ENCODE measurements at regions not wholly inside any gene's neighbourhood (a gene's known extent, or its start where the extent isn't known, plus 50 kb on each side); places are given as distances from the start of the nearest gene placed in this dataset.

DNA sequence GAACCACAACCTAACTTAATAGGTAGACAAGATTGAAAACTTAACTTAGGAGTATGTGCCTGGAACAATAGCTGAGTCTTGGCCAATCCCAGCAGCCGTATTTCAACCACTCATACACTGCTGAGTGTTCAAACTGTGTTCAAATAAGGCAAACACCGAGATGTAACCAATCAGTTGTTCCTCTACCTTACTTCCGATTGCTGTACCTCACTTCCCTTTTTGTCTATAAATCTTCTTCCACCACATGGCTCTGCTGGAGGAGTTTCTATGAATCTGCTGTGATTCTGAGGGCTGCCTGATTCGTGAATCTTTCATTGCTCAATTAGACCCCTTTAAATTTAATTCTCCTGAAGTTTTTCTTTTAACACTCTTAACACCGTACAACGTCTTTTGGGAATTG, 108.0 kb downstream of the ANAPC4 start:
- TF ChIP-seq YY1 (IDR thresholded peaks at IDR 0.05; ENCODE audit: insufficient read depth, insufficient read length) (no peak), SUZ12 (IDR thresholded peaks at IDR 0.05; ENCODE audit: extremely low read depth, insufficient read depth, insufficient read length) (no peak)
